Panc1 (cell line): ENCODE measurements at regions not wholly inside any gene's neighbourhood (a gene's known extent, or its start where the extent isn't known, plus 50 kb on each side); places are given as distances from the start of the nearest gene placed in this dataset.
A peak's percentile ranks its signal among the peaks of the same experiment; 100 is the strongest.
"Not testable (repeated sequence)": the region's sequence is repeated elsewhere in the genome, so short reads cannot be mapped to it uniquely, and the experiment has no call there.

Experiments
- ATAC-seq: fragments of 200-7000 bp; cut with Tn5 transposase; 2 replicates; pipeline ENCODE4 v1.9.1; 2020; ENCODE audit warnings: mild to moderate bottlenecking, moderate library complexity
- BruUV-seq: library from RNA; stranded (reverse); fragments of 400-500 nt; replicated peaks from 2 replicates; lab custom pipeline; 2021; lab: Mats Ljungman, UMichigan
- CTCF ChIA-PET: fragments of 300-600 bp; sonication (Branson Sonifier 250); formaldehyde crosslinking; loops from one replicate; lab custom pipeline; 2022; ENCODE audit warnings: antibody characterized with exemption; lab: Charles Lee
- POLR2A ChIA-PET: fragments of 300-600 bp; sonication (Branson Sonifier 250); formaldehyde crosslinking; loops from one replicate; lab custom pipeline; 2022; ENCODE audit warnings: antibody characterized with exemption; lab: Charles Lee
- DNase-seq: peaks from one replicate; pipeline ENCODE4 v3.0.0-alpha.2; 2010; ENCODE audit warnings: low read depth, low spot score
- H3K27ac ChIP-seq: 2 replicates; pipeline ENCODE4 v1.5.1; 2011; ENCODE audit warnings: mild to moderate bottlenecking, low read length, inconsistent platforms
- H3K27me3 ChIP-seq: fragments of 200-500 bp; sonication (Bioruptor generic); 2 replicates; pipeline ENCODE4 v1.6.0; 2014; ENCODE audit warnings: low read length, inconsistent platforms; ENCODE audit not compliant: control insufficient read depth, insufficient read depth
- H3K36me3 ChIP-seq: fragments of 200-500 bp; sonication (Bioruptor generic); 2 replicates; pipeline ENCODE4 v1.5.1; 2014; ENCODE audit warnings: inconsistent platforms, mild to moderate bottlenecking, low read length, moderate library complexity; ENCODE audit not compliant: control insufficient read depth, insufficient read depth
- H3K4me1 ChIP-seq: 2 replicates; pipeline ENCODE4 v1.5.1; 2011; ENCODE audit warnings: inconsistent platforms, mild to moderate bottlenecking, low read length, moderate library complexity; ENCODE audit not compliant: control insufficient read depth, insufficient read depth
- H3K4me3 ChIP-seq, 2 experiments: 2 replicates each; pipeline ENCODE4 v1.5.1; 2011 to 2012; ENCODE audit warnings: low read depth in 2 of 2, low read length in 2 of 2, mild to moderate bottlenecking in 2 of 2, inconsistent platforms in 1 of 2, moderate library complexity in 1 of 2
- H3K9me3 ChIP-seq: fragments of 200-500 bp; sonication (Bioruptor generic); 2 replicates; pipeline ENCODE4 v1.5.1; 2014; ENCODE audit warnings: low read depth, mild to moderate bottlenecking, inconsistent platforms, low read length, moderate library complexity; ENCODE audit not compliant: control insufficient read depth, insufficient read depth
- CTCF ChIP-seq: fragments of 450-650 bp; IDR thresholded peaks from 2 replicates; pipeline ENCODE4 v1.5.1; 2017; ENCODE audit warnings: mild to moderate bottlenecking
- POLR2AphosphoS5 ChIP-seq: IDR thresholded peaks from 2 replicates; pipeline ENCODE4 v1.6.1; 2012; ENCODE audit warnings: mild to moderate bottlenecking, low read depth, low read length, moderate library complexity
- REST ChIP-seq, 2 experiments: IDR thresholded peaks; 2 replicates each; pipeline ENCODE4 v1.6.1; 2011 to 2012; ENCODE audit warnings: low read depth in 2 of 2, control low read depth in 1 of 2, low read length in 1 of 2, mild to moderate bottlenecking in 1 of 2, moderate library complexity in 1 of 2; ENCODE audit not compliant: insufficient read depth in 1 of 2
- SIN3A ChIP-seq: IDR thresholded peaks from 2 replicates; pipeline ENCODE4 v1.6.1; 2012; ENCODE audit warnings: low read depth, mild to moderate bottlenecking, low read length, moderate library complexity, borderline replicate concordance; ENCODE audit not compliant: insufficient read depth
- TCF7L2 ChIP-seq: IDR thresholded peaks from 2 replicates; pipeline ENCODE4 v1.6.1; 2011; ENCODE audit warnings: mild to moderate bottlenecking, low read depth, low read length, inconsistent platforms
- in situ Hi-C: cut with HindIII; loops from 2 replicates; pipeline ENCODE4 v1.10.0; 2016; ENCODE audit warnings: low sequenced_read_pairs, low pct_unique_long_range_greater_than_20kb
- intact Hi-C: fragments of 100-400 bp; cut with micrococcal nuclease; formaldehyde crosslinking; loops from one replicate; pipeline ENCODE4 v1.10.0; 2022; ENCODE audit not compliant: unreplicated experiment

- Histone ChIP-seq H3K4me3 (no peak overlapping the region), H3K9me3 (no peaks in the 10 kb centered on the region), H3K4me1 (peaks cover 14% of the 10 kb centered on the region), H3K36me3 (no peaks in the 10 kb centered on the region), H3K27ac (peak overlapping the region; percentile 77), H3K27me3 (no peaks in the 10 kb centered on the region)
- intact Hi-C loops = no loop called here
- BruUV-seq = no TSS peak
- CTCF ChIA-PET = no interaction called here
- TF ChIP-seq TCF7L2 = no peak
- TF ChIP-seq POLR2AphosphoS5 = no peak
- TF ChIP-seq REST (IDR thresholded peaks at IDR 0.05; ENCODE audit: insufficient read depth in 1 of 2, low read depth in 2 of 2, low read length in 1 of 2) = no peak
- TF ChIP-seq SIN3A = no peak
- DNase-seq (no peak), ATAC-seq (no peak)
- POLR2A ChIA-PET = no interaction called here
- in situ Hi-C loops = no loop called here
Observed at GRCh38 chr17:31721291-31722025, 137.6 kb downstream of the COPRS start.

GRCh38 chr17:31717251-31717650 lies 141.8 kb downstream of the COPRS start:
- H3K4me1 ChIP-seq, H3K9me3 ChIP-seq, CTCF ChIA-PET, H3K27ac ChIP-seq, intact Hi-C loops, DNase-seq, POLR2A ChIA-PET, ATAC-seq, BruUV-seq, H3K4me3 ChIP-seq, H3K36me3 ChIP-seq, in situ Hi-C loops, H3K27me3 ChIP-seq: not testable (repeated sequence)

GRCh38 chr17:31715446-31715845 lies 143.6 kb downstream of the COPRS start:
- H3K4me1 ChIP-seq = no peaks in the 10 kb centered on the region
- H3K9me3 ChIP-seq = no peaks in the 10 kb centered on the region
- H3K27me3 ChIP-seq = no peaks in the 10 kb centered on the region
- ChIA-PET POLR2A (interaction anchor here (0.7 kb wide), 1 partner anchor 8 kb away, joined by 3 read pairs; no protein-coding TSS in a partner anchor), CTCF (interaction anchor here (0.7 kb wide), 1 partner anchor 1230 kb away, joined by 8 read pairs; no protein-coding TSS in a partner anchor)
- in situ Hi-C loops = no loop called here
- intact Hi-C loops = no loop called here
- no peak overlapping the region for H3K4me3 ChIP-seq
- ATAC-seq (no peak), DNase-seq (no peak)
- no peak for TF ChIP-seq REST (IDR thresholded peaks at IDR 0.05; ENCODE audit: insufficient read depth in 1 of 2, low read depth in 2 of 2, low read length in 1 of 2)
- TF ChIP-seq TCF7L2 = no peak
- TF ChIP-seq POLR2AphosphoS5 = no peak
- TF ChIP-seq SIN3A = no peak
- no peak for TF ChIP-seq CTCF
- H3K36me3 ChIP-seq = no peaks in the 10 kb centered on the region
- no peak overlapping the region for H3K27ac ChIP-seq
- BruUV-seq = no TSS peak
